ENCODE measurements at regions not wholly inside any gene's neighbourhood (a gene's known extent, or its start where the extent isn't known, plus 50 kb on each side); places are given as distances from the start of the nearest gene placed in this dataset.

DNA sequence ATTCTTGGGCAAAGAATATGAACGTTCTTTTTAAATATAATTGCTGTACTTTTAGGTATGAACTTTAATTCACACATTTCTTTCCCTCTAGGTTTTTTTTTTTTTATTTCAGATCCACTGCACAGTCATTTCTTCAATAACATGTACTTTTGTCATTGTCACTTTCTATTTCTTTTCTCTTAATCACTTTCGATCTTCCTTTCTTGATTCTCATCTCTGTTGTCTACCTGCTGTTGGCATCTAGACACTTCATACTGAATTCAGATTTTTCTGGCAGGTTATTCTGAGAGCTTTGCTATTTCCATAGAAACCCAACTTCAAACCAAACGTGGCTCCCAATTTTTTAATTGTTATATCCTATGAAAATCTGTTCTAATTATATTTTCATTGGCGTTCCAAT lies 211.7 kb upstream of the KLF6 start:
- TF ChIP-seq, protein P1, sequence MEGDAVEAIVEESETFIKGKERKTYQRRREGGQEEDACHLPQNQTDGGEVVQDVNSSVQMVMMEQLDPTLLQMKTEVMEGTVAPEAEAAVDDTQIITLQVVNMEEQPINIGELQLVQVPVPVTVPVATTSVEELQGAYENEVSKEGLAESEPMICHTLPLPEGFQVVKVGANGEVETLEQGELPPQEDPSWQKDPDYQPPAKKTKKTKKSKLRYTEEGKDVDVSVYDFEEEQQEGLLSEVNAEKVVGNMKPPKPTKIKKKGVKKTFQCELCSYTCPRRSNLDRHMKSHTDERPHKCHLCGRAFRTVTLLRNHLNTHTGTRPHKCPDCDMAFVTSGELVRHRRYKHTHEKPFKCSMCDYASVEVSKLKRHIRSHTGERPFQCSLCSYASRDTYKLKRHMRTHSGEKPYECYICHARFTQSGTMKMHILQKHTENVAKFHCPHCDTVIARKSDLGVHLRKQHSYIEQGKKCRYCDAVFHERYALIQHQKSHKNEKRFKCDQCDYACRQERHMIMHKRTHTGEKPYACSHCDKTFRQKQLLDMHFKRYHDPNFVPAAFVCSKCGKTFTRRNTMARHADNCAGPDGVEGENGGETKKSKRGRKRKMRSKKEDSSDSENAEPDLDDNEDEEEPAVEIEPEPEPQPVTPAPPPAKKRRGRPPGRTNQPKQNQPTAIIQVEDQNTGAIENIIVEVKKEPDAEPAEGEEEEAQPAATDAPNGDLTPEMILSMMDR (IDR thresholded peaks at IDR 0.05; ENCODE audit: extremely low read depth, missing control alignments) = no peak
- no peak for DNase-seq (ENCODE audit: low spot score)

DNA sequence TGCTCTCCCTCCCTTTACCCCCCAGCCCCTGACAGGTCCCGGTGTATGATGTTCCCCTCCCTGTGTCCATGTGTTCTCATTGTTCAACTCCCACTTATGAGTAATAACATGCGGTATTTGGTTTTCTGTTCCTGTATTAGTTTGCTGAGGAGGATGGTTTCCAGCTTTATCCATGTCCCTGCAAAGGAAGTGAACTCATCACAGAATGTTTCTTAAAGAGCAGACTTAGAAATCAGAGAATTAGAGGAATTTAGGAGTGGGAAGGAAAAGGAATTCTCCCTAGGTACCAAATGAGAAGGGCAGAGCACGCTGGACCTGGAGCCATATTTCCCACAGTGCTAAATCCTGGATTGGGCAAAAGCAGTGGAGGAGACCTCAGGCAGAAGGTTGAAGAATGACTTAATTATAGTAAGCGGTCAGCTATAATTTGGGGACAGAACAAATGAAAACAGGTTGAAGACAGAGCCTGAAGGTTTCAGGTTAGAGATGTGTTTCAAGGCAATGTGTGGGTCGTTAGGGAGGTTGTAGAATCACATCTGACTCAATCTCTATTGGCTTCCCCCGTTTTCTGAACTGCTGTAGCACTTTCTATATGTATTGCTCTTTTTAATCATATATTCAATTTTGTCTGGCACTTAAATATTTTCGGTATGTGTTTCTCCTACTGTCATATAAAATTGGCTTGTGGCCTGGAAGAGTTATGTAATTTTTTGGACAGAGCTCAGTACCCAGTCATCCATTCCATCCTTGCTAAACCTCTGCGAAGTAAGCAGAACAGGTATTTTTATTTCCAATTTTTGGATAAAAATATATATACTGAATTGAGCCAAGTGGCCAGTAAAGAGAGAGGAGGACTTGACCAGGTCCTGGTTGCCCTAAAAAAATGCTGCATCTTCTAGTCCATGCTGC lies 210.5 kb upstream of the KLF6 start:
- TF ChIP-seq, protein P1 (IDR thresholded peaks at IDR 0.05; ENCODE audit: extremely low read depth, missing control alignments) = no peak
- DNase-seq (ENCODE audit: low spot score) = no peak

DNA sequence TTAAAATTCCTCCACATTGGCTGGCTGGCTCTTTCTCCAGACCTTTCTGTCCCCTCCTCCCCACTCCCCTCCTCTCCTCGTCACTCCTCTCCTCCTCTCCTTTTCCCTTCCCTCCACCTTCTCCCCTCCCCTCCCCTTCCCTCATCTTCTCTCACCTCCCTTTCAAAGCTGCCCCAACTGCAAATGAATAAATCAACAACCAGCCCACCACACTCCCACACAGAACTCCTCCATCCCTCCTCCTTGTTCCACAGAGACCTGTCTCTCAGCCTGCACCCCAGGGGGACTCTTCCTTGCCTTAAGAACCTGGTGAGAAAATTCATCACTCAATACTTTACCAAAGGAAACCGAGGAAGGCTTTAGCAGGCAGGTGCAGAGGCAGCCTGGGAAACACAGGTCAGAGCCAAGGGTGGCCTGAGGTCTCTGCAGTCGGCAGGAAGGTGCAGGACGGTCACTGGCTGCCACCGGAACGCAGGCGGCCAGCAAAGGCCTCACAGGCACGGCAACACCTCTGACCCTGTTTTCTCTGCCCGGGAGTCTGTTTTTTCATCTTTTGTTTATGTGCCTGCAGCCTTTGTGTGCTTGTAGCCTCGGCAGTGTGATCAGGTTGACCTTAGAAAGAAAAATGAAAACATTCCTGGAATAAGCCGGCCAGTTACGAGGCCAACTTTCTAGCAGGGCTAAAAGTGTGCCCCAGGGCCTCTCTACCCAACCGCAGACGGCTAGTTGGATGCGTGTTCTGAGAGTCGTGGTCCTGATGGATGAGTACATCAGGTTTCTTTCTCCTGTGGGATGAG lies 207.6 kb upstream of the KLF6 start:
- TF ChIP-seq, protein P1 (IDR thresholded peaks at IDR 0.05; ENCODE audit: extremely low read depth, missing control alignments) = no peak
- DNase-seq (ENCODE audit: low spot score) = no peak

DNA sequence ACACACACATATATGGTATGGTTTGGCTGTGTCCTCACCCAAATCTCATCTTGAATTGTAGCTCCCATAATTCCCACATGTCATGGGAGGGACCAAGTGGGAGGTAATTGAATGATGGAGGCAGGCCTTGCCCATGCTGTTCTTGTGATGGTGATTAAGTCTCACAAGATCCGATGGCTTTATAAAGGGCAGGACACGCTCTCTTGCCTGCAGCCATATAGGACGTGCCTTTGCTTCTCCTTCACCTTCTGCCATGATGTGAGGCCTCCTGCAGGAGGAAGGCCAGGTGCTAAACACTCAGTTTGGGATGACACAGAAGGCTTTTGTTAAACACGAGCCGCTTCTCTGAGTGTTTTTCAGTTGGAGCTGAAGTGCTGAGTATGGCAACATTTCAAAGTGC lies 205.3 kb upstream of the KLF6 start:
- DNase-seq (ENCODE audit: low spot score) = no peak
- TF ChIP-seq, protein P1 (IDR thresholded peaks at IDR 0.05; ENCODE audit: extremely low read depth, missing control alignments) = no peak

DNA sequence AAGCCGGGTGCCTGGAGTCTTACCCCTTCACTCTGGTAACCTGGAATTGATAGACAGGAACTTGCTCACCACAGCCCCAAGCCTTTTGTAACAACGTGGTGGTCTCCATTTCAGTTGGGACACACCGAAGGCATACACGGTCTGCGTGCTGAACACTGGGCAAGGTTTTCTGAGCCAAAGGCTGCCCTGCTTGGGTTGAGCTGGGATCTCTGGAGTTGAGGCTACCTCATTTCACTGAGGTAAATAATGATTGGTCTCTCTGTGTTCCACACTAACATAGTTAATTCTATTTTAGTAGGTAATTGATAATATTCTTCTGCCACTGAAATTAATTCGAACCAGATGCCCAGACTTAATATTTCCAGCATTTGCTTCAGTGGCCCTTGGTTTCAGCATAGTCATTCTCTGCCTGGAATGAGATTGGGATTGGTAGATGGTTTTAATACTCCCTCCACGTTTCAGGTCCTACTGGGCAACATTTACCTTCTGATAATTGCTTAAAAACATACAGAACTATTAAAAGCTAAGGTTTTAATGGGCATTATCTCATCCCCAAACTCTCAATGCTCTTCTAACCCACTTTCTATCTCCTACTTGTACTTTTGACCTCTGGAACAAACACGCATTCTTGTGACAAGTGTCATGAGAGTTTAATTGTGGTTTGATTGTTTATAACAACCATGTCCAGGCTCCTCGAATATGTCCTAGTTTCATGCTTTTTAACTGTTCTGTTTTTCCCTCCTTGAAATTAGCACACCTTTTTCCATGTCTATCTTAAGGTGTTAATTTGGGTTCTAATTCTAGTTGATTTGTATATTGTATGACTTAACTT lies 202.3 kb upstream of the KLF6 start:
- DNase-seq (ENCODE audit: low spot score) = no peak
- TF ChIP-seq, protein P1 (IDR thresholded peaks at IDR 0.05; ENCODE audit: extremely low read depth, missing control alignments) = no peak

DNA sequence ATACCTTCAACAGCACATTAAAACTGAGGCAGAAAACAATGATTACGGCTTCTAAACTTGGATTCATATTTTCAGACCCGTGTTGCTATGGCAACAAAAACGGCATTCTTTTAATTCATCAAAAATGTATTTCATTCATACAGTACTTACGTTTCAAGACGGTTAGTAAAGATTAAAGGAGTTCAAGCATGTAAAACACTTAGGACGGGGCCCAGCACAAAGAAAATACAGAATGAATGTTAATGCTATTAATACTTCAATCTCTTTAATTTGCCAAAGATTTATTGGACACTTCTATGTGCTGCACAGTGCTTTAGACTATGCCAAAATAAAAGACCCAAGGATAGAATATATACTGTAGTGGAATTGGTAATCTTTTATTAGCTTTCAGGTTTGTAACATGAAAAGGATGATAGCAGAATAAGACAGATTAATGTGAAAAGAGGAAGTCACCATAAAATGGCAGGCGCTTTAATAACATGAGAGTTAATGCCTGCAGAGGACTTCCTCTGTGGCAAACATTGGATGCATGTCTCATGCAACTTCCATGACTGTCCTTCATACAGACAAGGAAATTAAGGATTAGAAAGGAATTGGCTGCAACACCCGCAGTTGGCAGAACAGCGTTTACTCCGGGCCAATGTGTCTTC lies 201.6 kb upstream of the KLF6 start:
- no peak for DNase-seq (ENCODE audit: low spot score)
- TF ChIP-seq, protein P1 (IDR thresholded peaks at IDR 0.05; ENCODE audit: extremely low read depth, missing control alignments) = no peak

All from GM20000 (cell line).